Sigmoid colon (tissue), 6 donors: ENCODE measurements at regions not wholly inside any gene's neighbourhood (a gene's known extent, or its start where the extent isn't known, plus 50 kb on each side); places are given as distances from the start of the nearest gene placed in this dataset.
"Not testable (repeated sequence)": the region's sequence is repeated elsewhere in the genome, so short reads cannot be mapped to it uniquely, and the experiment has no call there.

Experiments used
- DNase-seq: peaks from one replicate; pipeline ENCODE4 v3.0.0-alpha.2; 2019
- H3K27ac ChIP-seq, 4 donors: fragments of 200-600 bp; sonication (generic); one replicate each; pipeline ENCODE4 v1.5.1; 2016 to 2019; ENCODE audit warnings: mild to moderate bottlenecking in 1 of 4
- H3K27me3 ChIP-seq, 3 donors: fragments of 200-600 bp; sonication (generic); one replicate each; pipeline ENCODE4 v1.5.1; 2019; ENCODE audit warnings: mild to moderate bottlenecking in 1 of 3
- H3K36me3 ChIP-seq, 4 donors: fragments of 200-600 bp; sonication (generic); one replicate each; pipeline ENCODE4 v1.5.1; 2016 to 2019
- H3K4me1 ChIP-seq, 4 donors: fragments of 200-600 bp; sonication (generic); one replicate each; pipeline ENCODE4 v1.5.1; 2017 to 2019
- H3K4me3 ChIP-seq, 4 donors: fragments of 200-600 bp; sonication (generic); one replicate each; pipeline ENCODE4 v1.5.1; 2017 to 2019; ENCODE audit warnings: mild to moderate bottlenecking in 2 of 4, moderate library complexity in 1 of 4
- H3K9me3 ChIP-seq, 4 donors: fragments of 200-600 bp in 3 of 4; sonication (generic) in 3 of 4; one replicate each; pipeline versions ENCODE4 v1.5.1 to v1.6.1; 2013 to 2019
- EP300 ChIP-seq, 4 donors: sonication (generic); formaldehyde crosslinking; IDR thresholded peaks; one replicate each; pipeline ENCODE4 v1.6.1; 2017; ENCODE audit warnings: antibody characterized with exemption in 4 of 4
- POLR2A ChIP-seq, 2 donors: fragments of 450-650 bp; IDR thresholded peaks; one replicate each; pipeline ENCODE4 v1.6.1; 2016; ENCODE audit warnings: antibody characterized with exemption in 2 of 2, mild to moderate bottlenecking in 2 of 2, moderate library complexity in 2 of 2
- POLR2AphosphoS5 ChIP-seq, 4 donors: sonication (generic); formaldehyde crosslinking; IDR thresholded peaks; one replicate each; pipeline ENCODE4 v1.6.1; 2017; ENCODE audit warnings: antibody characterized with exemption in 4 of 4
- WGBS, 2 donors: extraction: QIAGEN DNeasy Blood & Tissue Kit; methylation state at CpG; one replicate each; pipeline ENCODE4 v1.1.7; 2013; 5-methylcytosine and 5-hydroxymethylcytosine counted together
- intact Hi-C: fragments of 100-400 bp; cut with DNase I; formaldehyde crosslinking; loops from one replicate; pipeline ENCODE4 v1.15.1; 2023
- TF ChIP-seq, protein P1 (sequence below), 4 experiments: fragments of 450-650 bp in 3 of 4; fragments of 200-600 bp in 1 of 4; IDR thresholded peaks; one replicate each; pipeline ENCODE4 v1.5.1; 2016 to 2019; ENCODE audit warnings: antibody characterized with exemption in 4 of 4, mild to moderate bottlenecking in 3 of 4, moderate library complexity in 2 of 4
- donor health status: healthy with polysubstance abuse.
- donor health status: healthy.

DNA sequence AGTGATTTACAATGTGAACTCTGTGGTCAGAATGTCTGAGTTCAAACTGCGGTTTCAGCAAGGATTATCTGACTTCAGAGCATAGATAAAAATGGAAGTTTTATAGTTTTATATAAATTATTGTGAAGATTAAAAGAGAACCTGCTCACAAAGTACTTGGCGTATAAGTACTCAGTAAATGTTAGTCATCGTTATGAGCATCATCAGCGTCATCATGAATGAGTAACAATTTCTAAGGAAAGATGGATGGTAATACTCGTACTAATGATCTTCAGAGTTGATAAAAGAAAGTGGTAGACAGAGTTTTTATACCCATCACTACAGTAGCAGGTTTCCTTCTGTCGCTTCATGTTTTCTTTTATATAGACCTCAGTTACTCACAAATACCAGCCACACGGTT lies 341.8 kb downstream of the RAP2B start:
- intact Hi-C loops = no loop called here
- Histone ChIP-seq H3K36me3 (no peaks in the 10 kb centered on the region), H3K4me3 (no peak overlapping the region), H3K27me3 (no peaks in the 10 kb centered on the region), H3K4me1 (no peaks in the 10 kb centered on the region), H3K27ac (no peak overlapping the region), H3K9me3 (no peaks in the 10 kb centered on the region)
- WGBS, 2 donors = 95% methylated on average over 7 of the region's 7 CpGs
- no peak for TF ChIP-seq POLR2A (IDR thresholded peaks at IDR 0.05)
- TF ChIP-seq EP300 (IDR thresholded peaks at IDR 0.05) = no peak
- TF ChIP-seq, protein P1, sequence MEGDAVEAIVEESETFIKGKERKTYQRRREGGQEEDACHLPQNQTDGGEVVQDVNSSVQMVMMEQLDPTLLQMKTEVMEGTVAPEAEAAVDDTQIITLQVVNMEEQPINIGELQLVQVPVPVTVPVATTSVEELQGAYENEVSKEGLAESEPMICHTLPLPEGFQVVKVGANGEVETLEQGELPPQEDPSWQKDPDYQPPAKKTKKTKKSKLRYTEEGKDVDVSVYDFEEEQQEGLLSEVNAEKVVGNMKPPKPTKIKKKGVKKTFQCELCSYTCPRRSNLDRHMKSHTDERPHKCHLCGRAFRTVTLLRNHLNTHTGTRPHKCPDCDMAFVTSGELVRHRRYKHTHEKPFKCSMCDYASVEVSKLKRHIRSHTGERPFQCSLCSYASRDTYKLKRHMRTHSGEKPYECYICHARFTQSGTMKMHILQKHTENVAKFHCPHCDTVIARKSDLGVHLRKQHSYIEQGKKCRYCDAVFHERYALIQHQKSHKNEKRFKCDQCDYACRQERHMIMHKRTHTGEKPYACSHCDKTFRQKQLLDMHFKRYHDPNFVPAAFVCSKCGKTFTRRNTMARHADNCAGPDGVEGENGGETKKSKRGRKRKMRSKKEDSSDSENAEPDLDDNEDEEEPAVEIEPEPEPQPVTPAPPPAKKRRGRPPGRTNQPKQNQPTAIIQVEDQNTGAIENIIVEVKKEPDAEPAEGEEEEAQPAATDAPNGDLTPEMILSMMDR (IDR thresholded peaks at IDR 0.05) = no peak
- DNase-seq = no peak

DNA sequence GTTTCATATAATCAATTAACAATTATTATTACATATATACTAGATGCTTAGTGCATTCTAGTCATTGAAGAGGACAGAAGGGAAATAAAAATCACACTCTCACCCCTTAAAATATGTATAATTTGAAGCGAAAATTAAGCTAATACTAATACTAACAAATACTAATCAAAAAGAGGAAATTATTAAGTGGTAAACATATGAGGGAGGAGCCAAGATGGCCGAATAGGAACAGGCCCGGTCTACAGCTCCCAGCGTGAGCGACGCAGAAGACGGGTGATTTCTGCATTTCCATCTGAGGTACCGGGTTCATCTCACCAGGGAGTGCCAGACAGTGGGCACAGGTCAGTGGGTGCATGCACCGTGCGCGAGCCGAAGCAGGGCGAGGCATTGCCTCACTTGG lies 344.2 kb downstream of the RAP2B start:
- intact Hi-C loops, H3K4me1 ChIP-seq, H3K27ac ChIP-seq, H3K27me3 ChIP-seq, H3K36me3 ChIP-seq, H3K4me3 ChIP-seq, DNase-seq, H3K9me3 ChIP-seq: not testable (repeated sequence)
- WGBS, 2 donors = 75 to 96% methylated on average over 8 of the region's 13 CpGs

DNA sequence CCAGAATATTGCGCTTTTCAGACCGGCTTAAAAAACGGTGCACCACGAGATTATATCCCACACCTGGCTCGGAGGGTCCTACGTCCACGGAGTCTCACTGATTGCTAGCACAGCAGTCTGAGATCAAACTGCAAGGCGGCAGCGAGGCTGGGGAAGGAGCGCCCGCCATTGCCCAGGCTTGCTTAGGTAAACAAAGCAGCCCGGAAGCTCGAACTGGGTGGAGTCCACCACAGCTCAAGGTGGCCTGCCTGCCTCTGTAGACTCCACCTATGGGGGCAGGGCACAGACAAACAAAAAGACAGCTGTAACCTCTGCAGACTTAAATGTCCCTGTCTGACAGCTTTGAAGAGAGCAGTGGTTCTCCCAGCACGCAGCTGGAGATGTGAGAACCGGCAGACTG lies 344.7 kb downstream of the RAP2B start:
- H3K4me1 ChIP-seq, intact Hi-C loops, H3K9me3 ChIP-seq, H3K4me3 ChIP-seq, H3K36me3 ChIP-seq, DNase-seq, H3K27me3 ChIP-seq, H3K27ac ChIP-seq: not testable (repeated sequence)
- WGBS, 2 donors = 44 to 81% methylated on average over 13 of the region's 15 CpGs

DNA sequence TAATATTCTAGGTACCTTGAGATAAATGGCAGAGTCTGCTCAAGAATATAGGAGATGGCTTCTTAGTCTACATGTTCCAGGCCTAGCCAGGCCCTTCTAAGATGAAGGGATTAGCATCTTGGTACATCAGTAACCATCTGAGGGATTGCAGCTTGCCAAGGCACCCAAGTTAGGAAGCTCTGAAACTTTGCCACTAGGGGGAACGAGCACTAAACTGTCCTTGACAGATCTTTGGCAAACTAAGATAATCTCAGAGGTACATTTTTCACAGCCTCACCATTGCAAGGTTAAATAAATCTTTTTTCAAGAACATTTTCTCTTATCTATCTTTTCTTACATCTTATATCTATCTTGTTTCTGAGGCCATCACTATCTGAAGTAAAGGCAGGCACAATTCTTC lies 351.2 kb downstream of the RAP2B start:
- no peak overlapping the region for H3K4me3 ChIP-seq
- no peaks in the 10 kb centered on the region for H3K27me3 ChIP-seq
- peaks cover 0 to 2% (median 0%) of the 10 kb centered on the region in 4 donors for H3K9me3 ChIP-seq
- no peaks in the 10 kb centered on the region for H3K4me1 ChIP-seq
- H3K36me3 ChIP-seq = no peaks in the 10 kb centered on the region
- H3K27ac ChIP-seq = no peak overlapping the region
- 10 to 32% methylated on average over 1 of the region's 1 CpG for WGBS, 2 donors
- TF ChIP-seq, protein P1 (IDR thresholded peaks at IDR 0.05) = no peak
- TF ChIP-seq EP300 (IDR thresholded peaks at IDR 0.05) (no peak), POLR2AphosphoS5 (IDR thresholded peaks at IDR 0.05) (no peak), POLR2A (IDR thresholded peaks at IDR 0.05) (no peak)
- no peak for DNase-seq
- intact Hi-C loops = no loop called here

DNA sequence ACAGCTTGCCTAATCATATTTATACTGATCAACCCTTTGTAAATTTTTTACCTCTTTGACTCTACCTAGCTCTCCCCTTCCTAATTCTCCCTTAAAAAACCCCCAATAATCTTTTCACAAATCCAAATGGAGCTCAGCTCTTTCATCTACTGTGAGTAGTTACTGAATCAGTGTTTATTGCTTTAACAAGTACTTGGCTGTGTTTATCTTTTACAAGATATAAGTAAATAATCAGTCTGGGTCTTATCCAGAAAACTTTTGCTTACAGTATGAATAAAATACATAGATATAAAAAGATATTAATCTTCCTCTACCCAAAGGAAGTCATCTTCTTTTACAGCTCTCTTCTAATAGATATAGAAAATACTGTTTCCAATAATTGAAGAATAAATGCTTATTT lies 366.4 kb downstream of the RAP2B start:
- intact Hi-C loops = no loop called here
- Histone ChIP-seq H3K27ac (no peak overlapping the region), H3K4me3 (no peak overlapping the region), H3K9me3 (peaks cover 0 to 2% (median 1%) of the 10 kb centered on the region in 4 donors), H3K36me3 (no peaks in the 10 kb centered on the region), H3K27me3 (no peaks in the 10 kb centered on the region), H3K4me1 (no peaks in the 10 kb centered on the region)
- no peak for DNase-seq
- TF ChIP-seq EP300 (IDR thresholded peaks at IDR 0.05) (no peak), POLR2AphosphoS5 (IDR thresholded peaks at IDR 0.05) (no peak), POLR2A (IDR thresholded peaks at IDR 0.05) (no peak)
- TF ChIP-seq, protein P1 (IDR thresholded peaks at IDR 0.05) = no peak

DNA sequence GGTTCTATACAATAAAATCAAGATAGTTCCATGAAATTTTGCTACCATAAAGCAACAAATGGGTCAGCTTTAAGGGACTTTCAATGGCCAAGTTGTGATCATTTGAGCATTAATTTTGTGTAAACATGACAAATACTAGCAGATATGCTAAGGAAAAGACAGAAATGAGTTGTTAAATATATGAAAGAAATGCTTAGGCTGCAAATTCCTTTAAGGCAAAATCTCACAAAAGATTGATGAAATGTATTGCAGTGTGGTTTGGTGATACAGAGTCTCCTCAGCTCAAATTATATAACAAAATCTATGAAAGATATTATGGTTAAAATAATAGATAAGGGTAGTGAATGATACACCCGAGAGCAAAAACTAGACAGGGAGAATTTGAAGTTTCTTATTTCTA lies 377.2 kb downstream of the RAP2B start:
- H3K4me3 ChIP-seq = no peak overlapping the region
- TF ChIP-seq EP300 (IDR thresholded peaks at IDR 0.05) (no peak), POLR2A (IDR thresholded peaks at IDR 0.05) (no peak), POLR2AphosphoS5 (IDR thresholded peaks at IDR 0.05) (no peak)
- TF ChIP-seq, protein P1 (IDR thresholded peaks at IDR 0.05) = no peak
- DNase-seq = no peak
- intact Hi-C loops = no loop called here
- H3K4me1 ChIP-seq = no peaks in the 10 kb centered on the region
- no peaks in the 10 kb centered on the region for H3K27me3 ChIP-seq
- no peaks in the 10 kb centered on the region for H3K36me3 ChIP-seq
- H3K27ac ChIP-seq = no peak overlapping the region
- 59 to 66% methylated on average over 1 of the region's 1 CpG for WGBS, 2 donors
- no peaks in the 10 kb centered on the region for H3K9me3 ChIP-seq
